ENCODE measurements at regions not wholly inside any gene's neighbourhood (a gene's known extent, or its start where the extent isn't known, plus 50 kb on each side); places are given as distances from the start of the nearest gene placed in this dataset.
A peak's percentile ranks its signal among the peaks of the same experiment; 100 is the strongest.

DNA sequence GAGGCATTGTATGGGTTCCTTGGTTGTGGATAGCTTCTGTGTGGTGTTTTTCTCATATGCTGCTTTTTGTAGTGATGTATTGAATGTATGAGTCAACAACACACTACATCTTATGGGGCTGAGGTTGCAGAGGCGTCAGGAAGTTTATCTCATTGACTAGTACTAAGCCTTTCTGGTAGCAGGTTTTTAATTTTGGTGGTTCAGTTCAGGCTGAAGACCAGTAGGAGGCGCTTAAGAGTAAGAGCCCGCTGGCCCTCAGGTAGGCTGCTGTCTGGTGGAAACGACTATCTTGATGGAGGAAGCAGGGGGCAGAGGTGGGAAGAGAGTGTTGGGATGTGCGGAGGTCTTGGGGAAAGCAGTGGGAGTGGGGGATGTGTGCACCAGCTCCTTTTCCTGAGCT lies 62.4 kb downstream of the RTP4 start:
- H3K4me2 ChIP-seq (ENCODE audit: insufficient read depth, low read length) = no peak overlapping the region
- POLR2A ChIA-PET = no interaction called here
- ATAC-seq = peak; percentile 75
- intact Hi-C loops (cut with micrococcal nuclease) (loop anchor here (2.0 to 10.0 kb wide), 2 partner anchors 116 to 248 kb away; no protein-coding TSS in a partner anchor), in situ Hi-C loops (cut with MboI) (no loop called here)
- no peak for TF ChIP-seq GATAD2A (IDR thresholded peaks at IDR 0.05)
- TF ChIP-seq, protein P1, sequence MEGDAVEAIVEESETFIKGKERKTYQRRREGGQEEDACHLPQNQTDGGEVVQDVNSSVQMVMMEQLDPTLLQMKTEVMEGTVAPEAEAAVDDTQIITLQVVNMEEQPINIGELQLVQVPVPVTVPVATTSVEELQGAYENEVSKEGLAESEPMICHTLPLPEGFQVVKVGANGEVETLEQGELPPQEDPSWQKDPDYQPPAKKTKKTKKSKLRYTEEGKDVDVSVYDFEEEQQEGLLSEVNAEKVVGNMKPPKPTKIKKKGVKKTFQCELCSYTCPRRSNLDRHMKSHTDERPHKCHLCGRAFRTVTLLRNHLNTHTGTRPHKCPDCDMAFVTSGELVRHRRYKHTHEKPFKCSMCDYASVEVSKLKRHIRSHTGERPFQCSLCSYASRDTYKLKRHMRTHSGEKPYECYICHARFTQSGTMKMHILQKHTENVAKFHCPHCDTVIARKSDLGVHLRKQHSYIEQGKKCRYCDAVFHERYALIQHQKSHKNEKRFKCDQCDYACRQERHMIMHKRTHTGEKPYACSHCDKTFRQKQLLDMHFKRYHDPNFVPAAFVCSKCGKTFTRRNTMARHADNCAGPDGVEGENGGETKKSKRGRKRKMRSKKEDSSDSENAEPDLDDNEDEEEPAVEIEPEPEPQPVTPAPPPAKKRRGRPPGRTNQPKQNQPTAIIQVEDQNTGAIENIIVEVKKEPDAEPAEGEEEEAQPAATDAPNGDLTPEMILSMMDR (IDR thresholded peaks at IDR 0.05 in 2 of 3, conservative IDR thresholded peaks at IDR 0.05 in 1 of 3; ENCODE audit: insufficient read depth in 2 of 3, low read depth in 1 of 3, low read length in 3 of 3) = peak; percentile 51 to 72 (median 63)
- 0 out of 2 replicates have a peak, but pooled peaks have one; percentile 21 for TF ChIP-seq EHMT2 (IDR thresholded peaks at IDR 0.05)
- no peak for TF ChIP-seq MEF2A (IDR thresholded peaks at IDR 0.05; ENCODE audit: control insufficient read depth, low read depth, low read length)
- peak; percentile 53 to 69 for TF ChIP-seq RAD21 (CRISPR knock-in tag; conservative IDR thresholded peaks at IDR 0.05 in 1 of 2, IDR thresholded peaks at IDR 0.05 in 1 of 2)
- no peak for TF ChIP-seq SMARCA4 (IDR thresholded peaks at IDR 0.05)
- TF ChIP-seq, protein P2, sequence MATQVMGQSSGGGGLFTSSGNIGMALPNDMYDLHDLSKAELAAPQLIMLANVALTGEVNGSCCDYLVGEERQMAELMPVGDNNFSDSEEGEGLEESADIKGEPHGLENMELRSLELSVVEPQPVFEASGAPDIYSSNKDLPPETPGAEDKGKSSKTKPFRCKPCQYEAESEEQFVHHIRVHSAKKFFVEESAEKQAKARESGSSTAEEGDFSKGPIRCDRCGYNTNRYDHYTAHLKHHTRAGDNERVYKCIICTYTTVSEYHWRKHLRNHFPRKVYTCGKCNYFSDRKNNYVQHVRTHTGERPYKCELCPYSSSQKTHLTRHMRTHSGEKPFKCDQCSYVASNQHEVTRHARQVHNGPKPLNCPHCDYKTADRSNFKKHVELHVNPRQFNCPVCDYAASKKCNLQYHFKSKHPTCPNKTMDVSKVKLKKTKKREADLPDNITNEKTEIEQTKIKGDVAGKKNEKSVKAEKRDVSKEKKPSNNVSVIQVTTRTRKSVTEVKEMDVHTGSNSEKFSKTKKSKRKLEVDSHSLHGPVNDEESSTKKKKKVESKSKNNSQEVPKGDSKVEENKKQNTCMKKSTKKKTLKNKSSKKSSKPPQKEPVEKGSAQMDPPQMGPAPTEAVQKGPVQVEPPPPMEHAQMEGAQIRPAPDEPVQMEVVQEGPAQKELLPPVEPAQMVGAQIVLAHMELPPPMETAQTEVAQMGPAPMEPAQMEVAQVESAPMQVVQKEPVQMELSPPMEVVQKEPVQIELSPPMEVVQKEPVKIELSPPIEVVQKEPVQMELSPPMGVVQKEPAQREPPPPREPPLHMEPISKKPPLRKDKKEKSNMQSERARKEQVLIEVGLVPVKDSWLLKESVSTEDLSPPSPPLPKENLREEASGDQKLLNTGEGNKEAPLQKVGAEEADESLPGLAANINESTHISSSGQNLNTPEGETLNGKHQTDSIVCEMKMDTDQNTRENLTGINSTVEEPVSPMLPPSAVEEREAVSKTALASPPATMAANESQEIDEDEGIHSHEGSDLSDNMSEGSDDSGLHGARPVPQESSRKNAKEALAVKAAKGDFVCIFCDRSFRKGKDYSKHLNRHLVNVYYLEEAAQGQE (IDR thresholded peaks at IDR 0.05; ENCODE audit: borderline replicate concordance) = peak; percentile 35; the same call in 1 of the 2 replicates
- TF ChIP-seq, protein P2 (CRISPR knock-in tag; IDR thresholded peaks at IDR 0.05; ENCODE audit: low read depth) = no peak
- TF ChIP-seq ZFP30 (CRISPR knock-in tag; IDR thresholded peaks at IDR 0.05; ENCODE audit: borderline replicate concordance) = no peak
- TF ChIP-seq SMC3 (conservative IDR thresholded peaks at IDR 0.05; ENCODE audit: insufficient read depth, low read depth, low read length) = 0 out of 2 replicates have a peak, but pooled peaks have one; percentile 23
- peak; percentile 64 for TF ChIP-seq HMBOX1 (IDR thresholded peaks at IDR 0.05)
- WGBS (ENCODE audit: insufficient coverage, low coverage, missing lambda C conversion rate) = 4% methylated on average over 5 of the region's 5 CpGs
- H3K36me3 ChIP-seq (ENCODE audit: control insufficient read depth, insufficient read depth, low read length) = no peaks in the 10 kb centered on the region
- no peak overlapping the region for H3K9ac ChIP-seq (ENCODE audit: insufficient read depth in 1 of 2, low read depth in 2 of 2, low read length in 2 of 2)
- CTCF ChIA-PET (ENCODE audit: low intra/inter-chr PET ratio) = no interaction called here
- H3K4me3 ChIP-seq = no peak overlapping the region
- H3K4me1 ChIP-seq (replicated peaks in 1 of 2; ENCODE audit: control insufficient read depth in 2 of 2, insufficient read depth in 2 of 2, low read length in 2 of 2) = no peaks in the 10 kb centered on the region
- no peaks in the 10 kb centered on the region for H3K79me2 ChIP-seq (ENCODE audit: control insufficient read depth, insufficient read depth, low read length)
- H3K27me3 ChIP-seq (ENCODE audit: control insufficient read depth in 2 of 2, insufficient read depth in 2 of 2, low read length in 2 of 2) = no peaks in the 10 kb centered on the region; a peak in 1 of 5 replicates
- no peak overlapping the region for H2AFZ ChIP-seq (ENCODE audit: low read depth, low read length)
- FAIRE-seq = no peak
- DNase-seq (ENCODE audit: extremely low read depth in 1 of 4, low spot score in 3 of 4) = peak; percentile 14 to 21 (median 18)
- no peaks in the 10 kb centered on the region for H4K20me1 ChIP-seq (replicated peaks; ENCODE audit: control insufficient read depth, insufficient read depth, low read length)
- BruUV-seq (replicated peaks) = no TSS peak
- H3K27ac ChIP-seq (ENCODE audit: extremely low read depth, low read depth, low read length) = no peak overlapping the region
- H3K9me1 ChIP-seq (ENCODE audit: control insufficient read depth, insufficient read depth, low read length) = no peaks in the 10 kb centered on the region
- no peaks in the 10 kb centered on the region for H3K9me3 ChIP-seq (replicated peaks; ENCODE audit: control insufficient read depth, insufficient read depth, low read depth, low read length)

Data from K562 (cell line).